ENCODE measurements at regions not wholly inside any gene's neighbourhood (a gene's known extent, or its start where the extent isn't known, plus 50 kb on each side); places are given as distances from the start of the nearest gene placed in this dataset.

DNA sequence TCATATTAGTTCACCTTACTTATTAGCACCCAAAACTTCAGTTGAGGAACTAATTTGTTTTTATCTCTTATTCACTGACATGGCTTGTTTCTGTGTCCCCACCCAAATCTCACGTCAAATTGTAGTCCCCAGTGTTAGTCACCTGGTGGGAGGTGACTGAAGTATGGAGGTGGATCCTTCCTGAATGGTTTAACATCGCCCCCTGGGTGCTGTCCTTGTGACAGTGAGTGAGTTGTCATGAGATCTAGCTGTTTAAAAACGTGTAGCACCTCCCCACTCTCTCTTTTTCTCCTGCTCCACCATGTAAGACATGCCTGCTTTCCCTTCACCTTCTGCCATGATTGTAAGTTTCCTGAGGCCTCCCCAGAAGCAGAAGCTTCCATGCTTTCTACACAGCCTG lies 75.0 kb upstream of the HECTD2 start:
- no peak for DNase-seq

DNA sequence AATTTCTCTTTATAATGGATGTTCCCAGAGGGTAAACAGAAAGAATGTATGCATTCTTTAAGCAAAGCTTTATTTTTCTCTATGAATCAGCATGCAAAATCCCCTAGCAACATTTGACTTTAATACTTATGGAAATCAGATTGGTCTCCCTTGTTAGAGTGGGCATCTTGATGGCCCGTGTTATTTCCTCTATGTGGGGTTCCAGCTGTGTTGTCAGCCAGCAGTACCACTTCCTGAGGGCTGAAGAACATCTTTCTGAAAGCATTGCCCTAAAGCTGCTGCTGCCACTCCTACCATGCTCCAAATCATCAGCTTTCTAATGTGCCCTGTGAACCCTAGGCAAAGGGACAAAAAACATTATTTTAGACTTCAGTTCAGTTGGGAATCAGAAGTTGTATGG lies 70.4 kb upstream of the HECTD2 start:
- no peak for DNase-seq

- DNase-seq: peak; percentile 64
These were observed 69.4 kb upstream of the HECTD2 start for GRCh38 chr10:91340613-91341362.

GRCh38 chr10:91341686-91342085 lies 68.5 kb upstream of the HECTD2 start:
- no peak for DNase-seq

- DNase-seq: no peak
These were observed 67.1 kb upstream of the HECTD2 start for GRCh38 chr10:91343010-91343409.

DNA sequence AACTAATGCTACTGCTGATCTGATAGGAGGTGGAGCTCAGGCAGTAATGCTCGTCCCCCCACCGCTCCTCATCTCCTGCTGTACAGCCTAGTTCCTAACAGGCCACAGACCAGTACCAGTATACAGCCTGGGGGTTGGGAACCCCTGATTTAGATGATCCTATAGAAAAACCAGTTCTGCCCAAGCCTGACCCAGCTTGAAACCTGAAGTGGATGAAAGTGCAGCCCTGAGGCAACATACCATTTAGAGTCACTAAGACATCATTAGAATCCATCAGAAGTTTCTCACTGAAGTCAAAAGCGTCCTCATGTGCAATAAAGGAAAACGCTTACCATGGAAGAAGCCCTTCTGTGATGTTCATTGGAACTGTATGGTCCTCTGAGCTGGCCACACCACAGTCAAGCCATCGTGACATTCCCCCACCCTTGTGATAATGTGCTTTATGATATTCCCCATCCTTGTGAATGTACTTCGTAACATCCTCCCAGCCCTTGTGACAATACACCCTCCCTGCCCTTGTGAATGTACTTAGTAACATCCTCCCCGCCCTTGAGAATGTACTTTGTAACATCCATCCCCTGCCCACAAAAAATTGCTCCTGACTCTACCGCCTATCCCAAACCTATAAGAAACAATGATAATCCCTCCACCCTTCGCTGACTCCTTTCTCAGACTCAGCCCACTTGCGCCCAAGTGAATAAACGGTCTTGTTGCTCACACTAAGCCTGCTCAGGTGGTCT lies 65.9 kb upstream of the HECTD2 start:
- no peak for DNase-seq

- DNase-seq: no peak
These were observed 64.4 kb upstream of the HECTD2 start for GRCh38 chr10:91345716-91346115.

GRCh38 chr10:91347529-91347928 lies 62.6 kb upstream of the HECTD2 start:
- DNase-seq: no peak

- DNase-seq: no peak
These were observed 60.8 kb upstream of the HECTD2 start for GRCh38 chr10:91349381-91349780.

DNA sequence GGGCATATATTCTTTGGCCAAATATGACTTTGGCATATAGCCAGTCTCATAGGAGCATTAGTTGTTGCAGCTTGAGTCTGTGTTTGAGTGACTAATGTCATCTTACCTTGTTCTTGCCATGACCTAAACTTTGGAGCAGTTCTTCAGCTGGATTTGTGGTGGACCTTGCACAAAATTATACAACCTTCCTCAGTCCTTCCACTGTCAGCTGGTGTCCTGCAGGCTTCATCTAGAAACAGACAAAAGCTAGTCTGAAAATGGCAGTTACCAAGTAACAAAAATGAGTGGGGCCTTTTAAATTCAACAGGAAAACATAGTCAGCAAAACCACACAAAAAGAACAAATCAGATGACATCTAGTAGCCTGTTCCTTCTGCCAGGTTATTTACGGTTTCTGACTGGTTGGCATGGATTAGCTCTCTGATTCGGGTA lies 59.5 kb upstream of the HECTD2 start:
- DNase-seq: no peak

GRCh38 chr10:91352760-91353159 lies 57.4 kb upstream of the HECTD2 start:
- no peak for DNase-seq

DNA sequence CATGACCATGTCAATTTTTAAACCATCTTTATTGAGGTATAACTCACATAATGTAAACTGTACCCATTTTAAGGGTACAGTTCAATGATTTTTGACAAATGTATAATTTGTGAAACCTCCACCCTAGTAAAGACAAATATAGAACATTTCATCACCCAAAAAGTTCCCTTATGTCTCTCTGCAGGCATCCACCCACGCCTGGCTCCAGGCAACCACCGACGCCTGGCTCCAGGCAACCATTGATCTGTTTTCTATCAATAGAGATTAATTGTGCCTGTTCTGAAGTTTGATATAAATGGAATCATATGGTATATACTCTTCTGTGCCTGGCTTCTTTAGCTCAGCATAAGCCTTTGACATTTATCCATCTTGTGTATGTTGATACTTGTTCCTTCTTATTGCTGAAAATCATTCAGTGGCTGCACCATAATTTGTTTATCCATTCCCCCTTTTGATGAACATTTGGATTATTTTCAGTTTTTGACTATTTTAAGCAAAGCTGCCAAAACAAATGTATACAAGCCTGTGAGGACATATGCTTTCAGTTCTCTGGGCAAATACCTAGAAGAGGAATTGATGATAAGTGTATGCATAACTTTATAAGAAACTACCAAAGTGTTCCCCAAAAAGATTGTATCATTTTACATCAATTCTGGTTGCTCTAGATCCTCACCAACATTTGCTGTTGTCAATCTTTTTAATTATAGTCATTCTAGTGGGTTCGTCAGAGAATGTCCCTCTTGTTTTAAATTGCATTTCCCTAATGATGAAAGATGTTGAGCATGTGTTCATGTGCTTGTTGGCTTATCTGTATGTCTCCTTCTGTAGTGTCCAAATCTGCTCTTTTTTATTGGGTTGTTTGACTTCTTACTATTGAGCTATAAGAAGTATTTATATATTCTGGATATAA lies 55.7 kb upstream of the HECTD2 start:
- no peak for DNase-seq

DNA sequence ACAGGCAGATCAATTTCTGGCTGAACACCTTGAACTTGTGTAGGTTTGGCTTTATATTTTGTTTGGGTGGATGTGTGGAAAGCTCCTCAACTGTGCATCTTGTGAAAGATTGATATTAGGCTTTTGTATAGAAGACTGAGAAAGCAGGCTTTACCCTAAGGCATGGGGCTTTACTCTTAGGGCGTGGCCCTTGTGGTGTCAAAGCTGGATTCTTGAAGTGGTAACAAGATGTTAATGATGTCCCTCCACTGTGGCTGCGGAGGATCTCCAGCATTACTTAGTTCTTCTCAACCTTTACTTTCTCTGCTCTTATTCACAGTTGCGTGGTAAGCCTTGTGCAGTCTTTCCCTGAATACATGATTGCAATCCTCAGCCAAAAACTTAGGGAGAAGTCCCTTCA lies 54.1 kb upstream of the HECTD2 start:
- no peak for DNase-seq

GRCh38 chr10:91357497-91357896 lies 52.6 kb upstream of the HECTD2 start:
- DNase-seq: no peak

All from femur (tissue), 1 donor.